Ovary (tissue), 3 donors: ENCODE measurements at regions not wholly inside any gene's neighbourhood (a gene's known extent, or its start where the extent isn't known, plus 50 kb on each side); places are given as distances from the start of the nearest gene placed in this dataset.

Experiments used
- POLR2A ChIP-seq: fragments of 450-650 bp; IDR thresholded peaks from one replicate; pipeline ENCODE4 v1.6.1; 2017; ENCODE audit warnings: antibody characterized with exemption, mild to moderate bottlenecking, moderate library complexity
- TF ChIP-seq, protein P1 (sequence below), 3 donors: fragments of 450-650 bp in 2 of 3; fragments of 200-600 bp in 1 of 3; IDR thresholded peaks; one replicate each; pipeline versions ENCODE4 v1.5.1 to v1.8.0; 2016 to 2022; ENCODE audit warnings: antibody characterized with exemption in 3 of 3, mild to moderate bottlenecking in 1 of 3
- donor health status: DM: no; HTN: no; CAD: no.

DNA sequence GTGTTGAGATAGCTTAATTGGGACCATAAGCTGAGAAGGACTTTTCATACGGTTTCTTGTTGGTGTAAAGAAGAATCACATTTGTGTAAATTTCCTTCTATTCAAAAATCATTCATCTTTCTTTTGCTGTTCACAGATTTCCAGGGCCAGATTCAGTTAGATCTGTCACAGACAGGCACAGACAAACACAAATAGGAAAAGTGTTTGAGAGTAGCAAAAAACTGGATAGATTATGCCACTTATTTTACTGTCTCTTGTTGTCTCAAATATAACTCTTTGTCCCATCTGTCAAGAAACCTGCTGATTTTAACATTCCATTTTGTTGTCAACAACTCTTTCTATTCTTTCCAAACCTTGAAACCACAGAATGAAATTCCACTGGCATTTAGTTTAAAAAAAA is 142.8 kb downstream of the ID4 start:
- TF ChIP-seq, protein P1, sequence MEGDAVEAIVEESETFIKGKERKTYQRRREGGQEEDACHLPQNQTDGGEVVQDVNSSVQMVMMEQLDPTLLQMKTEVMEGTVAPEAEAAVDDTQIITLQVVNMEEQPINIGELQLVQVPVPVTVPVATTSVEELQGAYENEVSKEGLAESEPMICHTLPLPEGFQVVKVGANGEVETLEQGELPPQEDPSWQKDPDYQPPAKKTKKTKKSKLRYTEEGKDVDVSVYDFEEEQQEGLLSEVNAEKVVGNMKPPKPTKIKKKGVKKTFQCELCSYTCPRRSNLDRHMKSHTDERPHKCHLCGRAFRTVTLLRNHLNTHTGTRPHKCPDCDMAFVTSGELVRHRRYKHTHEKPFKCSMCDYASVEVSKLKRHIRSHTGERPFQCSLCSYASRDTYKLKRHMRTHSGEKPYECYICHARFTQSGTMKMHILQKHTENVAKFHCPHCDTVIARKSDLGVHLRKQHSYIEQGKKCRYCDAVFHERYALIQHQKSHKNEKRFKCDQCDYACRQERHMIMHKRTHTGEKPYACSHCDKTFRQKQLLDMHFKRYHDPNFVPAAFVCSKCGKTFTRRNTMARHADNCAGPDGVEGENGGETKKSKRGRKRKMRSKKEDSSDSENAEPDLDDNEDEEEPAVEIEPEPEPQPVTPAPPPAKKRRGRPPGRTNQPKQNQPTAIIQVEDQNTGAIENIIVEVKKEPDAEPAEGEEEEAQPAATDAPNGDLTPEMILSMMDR (IDR thresholded peaks at IDR 0.05): no peak
- no peak for TF ChIP-seq POLR2A
